H1 (cell line): ENCODE measurements at regions not wholly inside any gene's neighbourhood (a gene's known extent, or its start where the extent isn't known, plus 50 kb on each side); places are given as distances from the start of the nearest gene placed in this dataset.

Experiments used
- GABPA ChIP-seq: IDR thresholded peaks from 2 replicates; pipeline ENCODE4 v1.6.1; 2011; ENCODE audit warnings: mild to moderate bottlenecking, low read length, moderate library complexity, borderline replicate concordance; ENCODE audit not compliant: insufficient read depth
- POLR2AphosphoS5 ChIP-seq: IDR thresholded peaks from 2 replicates; pipeline ENCODE4 v1.6.1; 2011; ENCODE audit warnings: low read depth, low read length
- TF ChIP-seq, protein P1 (sequence below), 3 experiments: IDR thresholded peaks; 1 replicate in 2 of 3; 2 replicates in 1 of 3; pipeline versions ENCODE4 v1.5.1 to v1.6.1; 2011; ENCODE audit warnings: low read length in 3 of 3, mild to moderate bottlenecking in 3 of 3, inconsistent platforms in 2 of 3, low read depth in 1 of 3, moderate library complexity in 1 of 3; ENCODE audit not compliant: insufficient read depth in 1 of 3; ENCODE audit errors: control extremely low read depth in 1 of 3

DNA sequence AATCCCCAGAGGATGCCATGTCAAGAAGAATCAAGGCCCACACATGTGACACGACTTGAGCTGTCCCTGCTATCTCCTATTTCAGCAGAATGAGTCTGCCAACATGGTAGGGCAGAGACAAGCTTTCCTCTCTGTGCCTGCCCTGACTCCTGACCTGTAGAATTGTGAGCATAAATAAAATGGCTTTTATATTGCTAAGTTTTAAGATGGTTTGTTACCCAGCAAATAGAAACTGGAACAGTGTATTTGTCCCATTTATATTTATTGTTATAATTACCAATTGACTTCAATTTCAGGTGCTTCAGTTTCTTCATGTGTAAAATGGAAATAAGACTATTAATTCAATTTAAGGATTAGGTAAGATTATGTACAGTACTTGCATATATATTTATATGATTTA lies 90.5 kb downstream of the ASB1 start:
- TF ChIP-seq GABPA (no peak), POLR2AphosphoS5 (no peak)
- TF ChIP-seq, protein P1, sequence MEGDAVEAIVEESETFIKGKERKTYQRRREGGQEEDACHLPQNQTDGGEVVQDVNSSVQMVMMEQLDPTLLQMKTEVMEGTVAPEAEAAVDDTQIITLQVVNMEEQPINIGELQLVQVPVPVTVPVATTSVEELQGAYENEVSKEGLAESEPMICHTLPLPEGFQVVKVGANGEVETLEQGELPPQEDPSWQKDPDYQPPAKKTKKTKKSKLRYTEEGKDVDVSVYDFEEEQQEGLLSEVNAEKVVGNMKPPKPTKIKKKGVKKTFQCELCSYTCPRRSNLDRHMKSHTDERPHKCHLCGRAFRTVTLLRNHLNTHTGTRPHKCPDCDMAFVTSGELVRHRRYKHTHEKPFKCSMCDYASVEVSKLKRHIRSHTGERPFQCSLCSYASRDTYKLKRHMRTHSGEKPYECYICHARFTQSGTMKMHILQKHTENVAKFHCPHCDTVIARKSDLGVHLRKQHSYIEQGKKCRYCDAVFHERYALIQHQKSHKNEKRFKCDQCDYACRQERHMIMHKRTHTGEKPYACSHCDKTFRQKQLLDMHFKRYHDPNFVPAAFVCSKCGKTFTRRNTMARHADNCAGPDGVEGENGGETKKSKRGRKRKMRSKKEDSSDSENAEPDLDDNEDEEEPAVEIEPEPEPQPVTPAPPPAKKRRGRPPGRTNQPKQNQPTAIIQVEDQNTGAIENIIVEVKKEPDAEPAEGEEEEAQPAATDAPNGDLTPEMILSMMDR (IDR thresholded peaks at IDR 0.05; ENCODE audit: control extremely low read depth in 1 of 3, insufficient read depth in 1 of 3, low read depth in 1 of 3, low read length in 3 of 3), result no peak
